Mesodermal cell (in vitro differentiated cells): ENCODE measurements at regions not wholly inside any gene's neighbourhood (a gene's known extent, or its start where the extent isn't known, plus 50 kb on each side); places are given as distances from the start of the nearest gene placed in this dataset.
"Not testable (repeated sequence)": the region's sequence is repeated elsewhere in the genome, so short reads cannot be mapped to it uniquely, and the experiment has no call there.

Experiments used
- H3K27ac ChIP-seq: 2 replicates; pipeline ENCODE4 v1.7.0; 2013; ENCODE audit warnings: mild to moderate bottlenecking, low read depth, low read length, moderate library complexity; ENCODE audit not compliant: severe bottlenecking
- H3K36me3 ChIP-seq: 2 replicates; pipeline ENCODE4 v1.7.1; 2013; ENCODE audit warnings: mild to moderate bottlenecking, low read length, moderate library complexity; ENCODE audit not compliant: control insufficient read depth, insufficient read depth
- H3K4me1 ChIP-seq: one replicate; pipeline ENCODE4 v1.7.1; 2013; ENCODE audit warnings: mild to moderate bottlenecking, low read length; ENCODE audit not compliant: insufficient read depth, control insufficient read depth, poor library complexity, severe bottlenecking
- H3K4me3 ChIP-seq: 2 replicates; pipeline ENCODE4 v1.7.0; 2013; ENCODE audit warnings: low read length, control low read depth, mild to moderate bottlenecking; ENCODE audit not compliant: insufficient read depth, poor library complexity, severe bottlenecking; ENCODE audit errors: extremely low read depth
- H3K9me3 ChIP-seq: 2 replicates; pipeline ENCODE4 v1.7.1; 2013; ENCODE audit warnings: mild to moderate bottlenecking, low read length, moderate library complexity; ENCODE audit not compliant: control insufficient read depth
- WGBS, 2 experiments: methylation state at CpG; one replicate each; pipeline ENCODE4 v1.1.5; 2013; ENCODE audit warnings: missing lambda C conversion rate in 2 of 2; ENCODE audit not compliant: insufficient coverage in 2 of 2; 5-methylcytosine and 5-hydroxymethylcytosine counted together

DNA sequence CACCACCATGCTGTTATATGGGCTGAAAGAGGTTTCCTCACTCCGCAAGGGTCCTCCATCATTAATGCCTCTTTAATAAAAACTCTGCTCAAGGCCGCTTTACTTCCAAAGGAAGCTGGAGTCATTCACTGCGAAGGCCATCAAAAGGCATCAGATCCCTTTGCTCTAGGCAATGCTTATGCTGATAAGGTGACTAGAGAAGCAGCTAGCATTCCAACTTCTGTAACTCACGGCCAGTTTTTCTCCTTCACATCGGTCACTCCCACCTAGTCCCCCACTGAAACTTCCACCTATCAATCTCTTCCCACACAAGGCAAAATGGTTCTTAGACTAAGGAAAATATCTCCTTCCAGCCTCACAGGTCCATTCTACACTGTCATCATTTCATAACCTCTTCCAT, 124.2 kb upstream of the RMP24 start:
- WGBS, 2 experiments, result 56 to 68% methylated on average over 2 to 3 of the region's 5 CpGs
- not testable (repeated sequence) for H3K27ac ChIP-seq, H3K36me3 ChIP-seq, H3K4me3 ChIP-seq, H3K9me3 ChIP-seq, H3K4me1 ChIP-seq

DNA sequence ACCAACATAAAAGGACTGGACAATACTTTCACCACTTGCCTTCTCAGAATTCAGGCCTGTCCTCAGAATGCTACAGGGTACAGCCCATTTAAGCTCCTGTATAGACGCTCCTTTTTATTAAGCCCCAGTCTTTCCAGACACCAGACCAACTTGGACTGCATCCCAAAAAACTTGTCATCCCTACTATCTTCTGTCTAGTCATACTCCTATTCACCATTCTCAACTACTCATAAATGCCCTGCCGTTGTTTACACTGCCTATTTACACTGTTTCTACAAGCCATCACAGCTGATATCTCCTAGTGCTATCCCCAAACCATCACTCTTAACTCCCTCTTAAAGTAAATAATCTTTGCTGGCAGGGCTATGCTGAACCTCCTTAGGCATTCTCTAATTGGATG, 123.2 kb upstream of the RMP24 start:
- not testable (repeated sequence) for H3K27ac ChIP-seq, H3K36me3 ChIP-seq, H3K9me3 ChIP-seq, H3K4me1 ChIP-seq, H3K4me3 ChIP-seq
- 79 to 82% methylated on average over 2 of the region's 2 CpGs for WGBS, 2 experiments

DNA sequence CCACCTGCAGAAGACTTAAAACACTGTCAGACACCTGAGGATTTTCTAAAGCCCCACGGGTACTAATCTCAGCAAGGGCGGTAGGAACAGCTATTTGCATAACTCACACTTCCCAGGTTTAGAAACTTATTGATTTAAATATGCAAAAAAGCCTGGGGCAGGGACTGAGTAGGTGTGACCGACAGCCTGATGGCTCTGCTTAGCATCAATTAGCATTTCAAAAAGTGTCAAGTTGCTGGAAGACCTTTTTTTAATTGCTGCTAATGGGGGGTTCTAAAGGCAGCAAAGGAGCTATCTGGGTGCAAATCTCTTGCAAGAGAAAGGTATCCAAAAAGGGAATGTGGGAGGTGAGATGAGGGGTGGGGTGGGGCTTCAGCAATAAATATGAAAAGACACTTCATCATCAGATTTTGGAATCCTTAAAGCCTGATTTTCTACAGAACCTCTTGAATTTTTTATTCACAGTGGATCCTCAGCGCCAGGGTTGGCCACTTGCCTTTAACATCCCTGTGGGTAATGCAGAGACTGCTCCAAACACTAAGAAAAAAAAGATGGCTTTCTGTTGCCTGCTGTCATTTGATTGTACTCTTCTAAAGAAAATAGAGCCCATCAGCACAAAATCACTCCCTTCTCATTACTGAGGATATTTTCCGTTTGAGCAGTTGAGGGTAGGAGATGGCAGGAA, 121.1 kb upstream of the RMP24 start:
- H3K9me3 ChIP-seq, result no peaks in the 10 kb centered on the region
- H3K4me3 ChIP-seq, result no peak overlapping the region
- WGBS, 2 experiments, result 0 to 14% methylated on average over 2 to 4 of the region's 5 CpGs
- H3K4me1 ChIP-seq, result no peaks in the 10 kb centered on the region
- H3K27ac ChIP-seq, result no peak overlapping the region
- H3K36me3 ChIP-seq, result no peaks in the 10 kb centered on the region

DNA sequence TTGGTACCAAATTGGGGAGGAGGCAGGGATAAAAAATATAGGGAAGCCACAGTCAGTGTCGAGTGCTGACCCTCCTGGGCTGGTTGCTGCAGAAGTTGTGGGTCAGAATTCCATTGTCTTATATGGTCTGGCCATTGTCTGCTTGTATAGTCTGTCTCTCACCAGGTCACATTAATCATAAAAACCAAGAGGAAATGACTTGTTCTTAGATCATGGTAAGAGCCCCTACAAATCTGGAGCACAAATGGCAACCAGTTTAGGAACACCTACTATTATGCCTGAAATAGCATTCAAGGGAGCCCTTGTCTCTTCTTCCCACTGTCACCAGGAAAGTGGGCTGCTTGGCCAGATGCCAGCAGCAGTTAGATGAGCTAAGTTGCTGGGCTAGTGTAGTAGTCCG, 119.7 kb upstream of the RMP24 start:
- WGBS, 2 experiments, result 50 to 89% methylated on average over 1 of the region's 2 CpGs
- no peak overlapping the region for H3K4me3 ChIP-seq

DNA sequence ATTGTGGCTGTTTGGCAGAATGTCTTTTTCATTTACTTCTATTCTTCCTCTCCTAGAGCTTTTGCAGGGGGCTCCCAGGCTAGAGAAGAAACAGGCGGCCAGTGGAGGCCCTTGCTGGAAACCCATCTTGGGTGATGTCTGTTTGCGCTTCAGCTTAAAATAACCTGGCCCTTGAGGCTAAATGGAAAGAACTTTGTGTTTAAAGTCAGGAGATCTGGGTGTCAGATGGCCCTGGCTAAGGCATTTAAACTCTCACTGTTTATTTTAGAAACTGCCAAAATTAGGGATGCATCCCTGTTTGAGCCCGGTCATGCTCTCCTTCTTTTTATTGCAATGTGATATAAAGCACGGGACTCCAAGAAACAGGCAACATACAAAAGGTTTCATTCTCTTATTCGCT, 118.4 kb upstream of the RMP24 start:
- Histone ChIP-seq H3K9me3 (no peaks in the 10 kb centered on the region), H3K27ac (no peak overlapping the region), H3K4me1 (no peaks in the 10 kb centered on the region), H3K36me3 (no peaks in the 10 kb centered on the region), H3K4me3 (no peak overlapping the region)
- WGBS, 2 experiments, result 84 to 92% methylated on average over 3 to 5 of the region's 5 CpGs

More for the DNA sequence above, 119.7 kb upstream of the RMP24 start:
- no peaks in the 10 kb centered on the region for H3K4me1 ChIP-seq
- no peak overlapping the region for H3K27ac ChIP-seq
- no peaks in the 10 kb centered on the region for H3K9me3 ChIP-seq
- no peaks in the 10 kb centered on the region for H3K36me3 ChIP-seq

DNA sequence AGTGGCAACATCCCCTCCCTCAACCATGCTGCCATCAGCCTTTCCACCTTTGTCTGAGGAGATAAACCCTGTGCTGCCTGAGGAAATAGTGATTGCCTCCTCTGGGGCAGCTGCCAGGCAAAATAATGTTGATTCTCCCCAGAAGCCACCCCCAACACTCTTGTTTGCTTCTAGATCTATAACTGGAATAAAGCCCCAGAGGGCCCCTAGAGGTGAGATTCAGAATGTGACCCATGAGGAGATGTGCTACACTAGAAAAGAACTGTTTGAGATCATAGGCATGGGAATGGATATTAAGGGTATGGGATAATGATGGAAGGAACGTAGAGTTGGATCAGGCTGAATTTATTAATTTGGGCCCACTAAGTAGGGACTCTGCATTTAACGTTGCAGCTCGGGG, 116.3 kb upstream of the RMP24 start:
- 96 to 97% methylated on average over 2 to 3 of the region's 3 CpGs for WGBS, 2 experiments
- H3K9me3 ChIP-seq, result no peaks in the 10 kb centered on the region
- H3K27ac ChIP-seq, result no peak overlapping the region
- no peaks in the 10 kb centered on the region for H3K36me3 ChIP-seq
- no peaks in the 10 kb centered on the region for H3K4me1 ChIP-seq
- no peak overlapping the region for H3K4me3 ChIP-seq

GRCh38 chr18:35856721-35857120, 115.8 kb upstream of the RMP24 start:
- 50% methylated on average over 1 of the region's 1 CpG; no CpG with 5 or more reads in 1 of the 2 experiments for WGBS, 2 experiments

GRCh38 chr18:35857581-35857980, 114.9 kb upstream of the RMP24 start:
- H3K36me3 ChIP-seq, H3K27ac ChIP-seq, H3K4me3 ChIP-seq, H3K9me3 ChIP-seq: not testable (repeated sequence)
- H3K4me1 ChIP-seq, result peaks cover 12% of the 10 kb centered on the region

More at GRCh38 chr18:35856721-35857120, 115.8 kb upstream of the RMP24 start:
- not testable (repeated sequence) for H3K9me3 ChIP-seq, H3K4me3 ChIP-seq, H3K27ac ChIP-seq, H3K4me1 ChIP-seq, H3K36me3 ChIP-seq

- Histone ChIP-seq H3K9me3 (no peaks in the 10 kb centered on the region), H3K4me3 (no peak overlapping the region), H3K27ac (peak overlapping the region; percentile 55), H3K4me1 (peaks cover 16% of the 10 kb centered on the region), H3K36me3 (no peaks in the 10 kb centered on the region)
- WGBS, 2 experiments, result 86 to 92% methylated on average over 4 of the region's 5 CpGs
Measured at GRCh38 chr18:35861367-35862118, 110.9 kb upstream of the RMP24 start.

- peaks cover 16% of the 10 kb centered on the region for H3K4me1 ChIP-seq
- H3K27ac ChIP-seq, result peak overlapping the region; percentile 55
- WGBS, 2 experiments, result 60 to 66% methylated on average over 1 to 3 of the region's 4 CpGs
- H3K4me3 ChIP-seq, result no peak overlapping the region
- H3K9me3 ChIP-seq, result no peaks in the 10 kb centered on the region
- H3K36me3 ChIP-seq, result no peaks in the 10 kb centered on the region
Measured at GRCh38 chr18:35862119-35862640, 110.3 kb upstream of the RMP24 start.

DNA sequence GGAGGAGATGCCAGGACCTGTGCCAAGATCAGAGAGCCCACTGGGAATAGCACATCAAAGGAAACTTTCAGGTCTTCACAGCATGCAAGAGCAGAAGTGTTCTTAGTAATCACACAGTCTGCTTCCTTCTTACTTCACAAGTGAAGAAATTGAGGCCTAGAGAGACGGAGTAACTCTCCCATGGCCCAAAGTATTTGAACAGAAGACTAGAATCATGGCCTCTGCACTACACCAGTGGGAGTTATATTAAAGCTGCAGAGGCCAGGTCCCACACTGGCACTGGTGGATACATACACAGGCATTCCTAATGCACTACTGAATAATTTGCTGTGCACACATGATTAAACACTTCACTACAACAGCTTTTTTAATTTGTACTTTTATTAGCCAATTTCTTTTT, 107.6 kb upstream of the RMP24 start:
- no CpG with 5 or more reads among the region's 1 CpG for WGBS, 2 experiments
- no peaks in the 10 kb centered on the region for H3K36me3 ChIP-seq
- H3K27ac ChIP-seq, result no peak overlapping the region
- H3K9me3 ChIP-seq, result no peaks in the 10 kb centered on the region
- peaks cover 16% of the 10 kb centered on the region for H3K4me1 ChIP-seq
- no peak overlapping the region for H3K4me3 ChIP-seq
